VCaP (cell line): ENCODE measurements at regions not wholly inside any gene's neighbourhood (a gene's known extent, or its start where the extent isn't known, plus 50 kb on each side); places are given as distances from the start of the nearest gene placed in this dataset.

Experiments used
- H3K27ac ChIP-seq: fragments of 450-650 bp; 2 replicates; pipeline ENCODE4 v1.5.1; 2017
- TF ChIP-seq, protein P1 (sequence below): fragments of 450-650 bp; conservative IDR thresholded peaks from 2 replicates; pipeline ENCODE4 v1.5.1; 2017; ENCODE audit warnings: mild to moderate bottlenecking, moderate library complexity

- H3K27ac ChIP-seq, result no peak overlapping the region
- TF ChIP-seq, protein P1, sequence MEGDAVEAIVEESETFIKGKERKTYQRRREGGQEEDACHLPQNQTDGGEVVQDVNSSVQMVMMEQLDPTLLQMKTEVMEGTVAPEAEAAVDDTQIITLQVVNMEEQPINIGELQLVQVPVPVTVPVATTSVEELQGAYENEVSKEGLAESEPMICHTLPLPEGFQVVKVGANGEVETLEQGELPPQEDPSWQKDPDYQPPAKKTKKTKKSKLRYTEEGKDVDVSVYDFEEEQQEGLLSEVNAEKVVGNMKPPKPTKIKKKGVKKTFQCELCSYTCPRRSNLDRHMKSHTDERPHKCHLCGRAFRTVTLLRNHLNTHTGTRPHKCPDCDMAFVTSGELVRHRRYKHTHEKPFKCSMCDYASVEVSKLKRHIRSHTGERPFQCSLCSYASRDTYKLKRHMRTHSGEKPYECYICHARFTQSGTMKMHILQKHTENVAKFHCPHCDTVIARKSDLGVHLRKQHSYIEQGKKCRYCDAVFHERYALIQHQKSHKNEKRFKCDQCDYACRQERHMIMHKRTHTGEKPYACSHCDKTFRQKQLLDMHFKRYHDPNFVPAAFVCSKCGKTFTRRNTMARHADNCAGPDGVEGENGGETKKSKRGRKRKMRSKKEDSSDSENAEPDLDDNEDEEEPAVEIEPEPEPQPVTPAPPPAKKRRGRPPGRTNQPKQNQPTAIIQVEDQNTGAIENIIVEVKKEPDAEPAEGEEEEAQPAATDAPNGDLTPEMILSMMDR, result no peak
These were observed 269.8 kb upstream of the ZNF462 start for GRCh38 chr9:106593201-106593600.

- TF ChIP-seq, protein P1, result no peak
- no peak overlapping the region for H3K27ac ChIP-seq
These were observed 266.0 kb upstream of the ZNF462 start for GRCh38 chr9:106596984-106597383.

DNA sequence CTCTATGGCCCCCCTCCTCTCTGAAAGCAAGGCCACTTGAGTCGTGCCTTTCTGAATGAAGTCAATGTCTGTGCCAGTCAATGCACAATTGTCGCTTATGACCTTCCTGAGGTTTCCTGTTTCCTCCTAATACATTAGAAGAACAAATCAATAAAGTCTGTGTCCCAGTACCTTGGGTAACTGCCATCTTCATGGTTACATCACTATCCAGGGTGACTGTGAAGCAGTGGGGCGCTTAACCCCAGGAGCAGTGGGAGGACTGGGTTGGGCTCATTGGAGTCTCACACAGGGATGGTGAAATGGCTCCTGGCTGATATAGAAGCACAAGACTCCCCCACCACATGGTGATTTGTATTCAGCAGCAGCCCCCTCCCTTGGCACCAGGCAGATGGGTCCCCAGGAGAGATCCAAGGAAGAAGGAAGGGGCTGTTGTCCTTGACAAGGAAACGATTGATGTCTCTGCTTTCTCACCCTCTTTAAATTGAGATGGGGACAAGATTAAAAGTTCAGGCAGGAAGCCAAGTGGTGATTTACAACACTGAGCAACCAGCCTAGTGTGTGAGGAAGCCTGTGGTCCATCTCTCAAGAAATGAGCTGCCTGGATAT is 261.9 kb upstream of the ZNF462 start:
- H3K27ac ChIP-seq, result no peak overlapping the region
- TF ChIP-seq, protein P1, result no peak

GRCh38 chr9:106602344-106602743 is 260.6 kb upstream of the ZNF462 start:
- TF ChIP-seq, protein P1, result no peak
- no peak overlapping the region for H3K27ac ChIP-seq

- no peak overlapping the region; the same call in 1 of the 2 replicates for H3K27ac ChIP-seq
- TF ChIP-seq, protein P1, result no peak
These were observed 249.7 kb upstream of the ZNF462 start for GRCh38 chr9:106613250-106613737.

DNA sequence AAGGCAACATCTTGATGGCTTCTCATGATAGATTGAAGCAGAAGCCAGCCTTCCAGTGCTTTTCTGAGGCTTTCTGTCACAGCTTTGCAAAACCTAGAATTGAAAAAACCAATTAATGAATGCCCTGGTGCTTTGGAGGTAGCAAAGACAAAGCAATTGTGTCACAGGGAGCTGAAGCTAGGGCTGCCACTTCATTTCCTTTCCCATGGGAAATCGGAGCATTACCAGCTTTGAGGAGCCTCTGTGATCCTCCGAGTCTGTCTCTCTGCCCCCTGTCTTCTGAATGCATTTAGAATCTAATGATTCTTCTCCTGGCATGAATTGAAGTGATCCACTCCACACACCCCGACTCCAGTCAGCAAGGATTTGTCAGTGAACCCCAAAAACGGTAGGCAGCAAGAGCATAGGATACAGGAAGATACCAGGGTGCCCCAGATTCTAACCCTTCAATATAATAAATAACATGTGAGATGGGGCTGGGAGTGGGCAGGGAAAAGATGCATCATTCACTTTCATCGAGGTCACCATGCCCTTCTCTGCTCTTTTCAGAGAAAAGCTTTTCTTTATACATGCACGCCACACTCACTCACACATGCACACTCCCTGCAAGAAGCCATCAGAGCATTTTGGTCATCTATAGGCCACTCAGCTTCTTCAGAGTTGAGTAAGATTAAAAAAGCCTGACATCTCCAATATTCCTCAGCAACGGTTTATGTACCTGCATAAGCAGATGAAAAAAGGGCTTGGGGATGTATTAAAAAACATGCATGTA is 247.7 kb upstream of the ZNF462 start:
- TF ChIP-seq, protein P1, result no peak
- H3K27ac ChIP-seq, result no peak overlapping the region

DNA sequence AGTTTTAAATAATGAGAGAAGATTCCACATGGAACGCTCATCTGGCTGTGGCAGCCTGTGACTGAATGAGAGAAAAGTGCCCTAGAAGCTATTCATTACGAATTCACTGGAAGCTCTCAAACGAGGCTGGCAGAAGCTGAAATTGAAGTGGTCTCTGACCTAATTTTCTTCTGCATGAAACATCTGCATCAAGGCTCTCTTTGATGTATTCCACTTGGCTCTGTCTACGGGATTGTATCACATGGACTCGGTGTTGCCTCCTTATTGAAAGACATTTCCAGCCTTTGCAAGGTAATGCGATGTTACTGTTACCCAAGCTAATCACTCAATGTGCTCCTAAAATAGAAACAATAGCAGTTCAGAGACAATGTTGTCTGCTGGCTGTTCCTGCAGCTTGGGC is 246.9 kb upstream of the ZNF462 start:
- H3K27ac ChIP-seq, result no peak overlapping the region
- TF ChIP-seq, protein P1, result no peak
